Tongue (tissue), 1 donor: ENCODE measurements at regions not wholly inside any gene's neighbourhood (a gene's known extent, or its start where the extent isn't known, plus 50 kb on each side); places are given as distances from the start of the nearest gene placed in this dataset.
A peak's percentile ranks its signal among the peaks of the same experiment; 100 is the strongest.
"Not testable (repeated sequence)": the region's sequence is repeated elsewhere in the genome, so short reads cannot be mapped to it uniquely, and the experiment has no call there.

Source experiments
- DNase-seq: peaks from one replicate; pipeline ENCODE4 v3.0.0-alpha.2; 2015

- DNase-seq, result no peak
Observed at GRCh38 chr1:38667626-38668025, 191.9 kb downstream of the RRAGC start.

DNA sequence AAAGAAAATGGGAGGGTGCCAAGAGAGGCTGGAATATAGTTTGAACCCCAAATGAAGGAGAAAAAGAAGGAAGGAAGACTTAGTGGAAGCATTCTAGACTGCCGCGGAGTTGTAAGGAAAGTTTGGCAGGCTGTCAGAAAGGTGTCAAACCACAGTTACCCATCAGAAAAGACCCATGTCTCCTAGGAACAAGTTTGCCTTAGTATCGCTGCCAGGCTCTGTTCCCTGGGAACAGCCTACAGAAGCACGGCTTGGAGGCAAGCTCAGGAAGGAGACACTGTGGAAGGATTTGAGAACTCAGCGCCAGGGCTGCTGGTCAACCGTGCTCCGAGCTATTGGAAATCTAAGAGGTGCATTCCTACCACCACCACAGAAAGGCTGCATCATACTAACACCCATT, 197.4 kb downstream of the RRAGC start:
- DNase-seq, result no peak

- DNase-seq, result no peak
Observed at GRCh38 chr1:38658883-38659282, 200.7 kb downstream of the RRAGC start.

GRCh38 chr1:38657873-38658272, 201.7 kb downstream of the RRAGC start:
- DNase-seq, result no peak

GRCh38 chr1:38657207-38657840, 202.2 kb downstream of the RRAGC start:
- no peak for DNase-seq

- no peak for DNase-seq
Observed at GRCh38 chr1:38656726-38657125, 202.8 kb downstream of the RRAGC start.

DNA sequence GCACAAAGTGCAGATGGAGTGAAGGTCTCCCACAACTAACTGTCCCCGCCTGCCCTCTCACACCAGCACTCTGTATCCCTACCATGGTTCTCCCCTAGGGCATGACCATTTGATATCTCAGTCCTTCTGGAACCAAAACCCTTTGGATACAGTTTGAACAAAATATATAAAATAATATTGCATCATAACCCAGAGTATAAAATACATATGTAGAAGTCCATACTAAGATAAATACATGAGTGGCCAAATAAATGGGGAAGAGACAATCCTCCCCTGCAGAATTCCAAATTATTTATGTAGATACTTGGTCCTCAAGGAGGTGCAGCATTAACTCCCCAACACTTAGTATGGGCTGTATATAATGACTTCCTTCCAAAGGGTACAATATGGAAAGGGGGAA, 207.4 kb downstream of the RRAGC start:
- no peak for DNase-seq

DNA sequence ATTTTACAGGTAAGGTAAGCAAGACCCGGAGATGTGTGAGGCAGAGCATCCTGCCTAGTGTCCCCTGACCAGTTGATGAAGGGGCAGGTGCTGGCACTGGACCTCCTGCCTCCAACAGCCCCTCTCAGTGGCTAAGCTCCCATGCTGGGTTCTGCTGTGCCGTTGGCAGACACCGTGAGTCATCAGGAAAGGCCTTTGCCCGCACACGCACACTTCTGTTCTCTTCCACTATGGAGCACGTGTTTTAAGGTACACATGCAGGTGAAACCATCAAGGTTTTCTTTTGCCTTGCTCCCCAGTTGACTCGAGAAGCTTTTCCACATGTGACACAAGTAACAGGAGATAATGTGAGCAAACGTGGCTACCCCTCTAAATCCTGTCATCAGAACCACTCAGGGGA, 207.9 kb downstream of the RRAGC start:
- no peak for DNase-seq

DNA sequence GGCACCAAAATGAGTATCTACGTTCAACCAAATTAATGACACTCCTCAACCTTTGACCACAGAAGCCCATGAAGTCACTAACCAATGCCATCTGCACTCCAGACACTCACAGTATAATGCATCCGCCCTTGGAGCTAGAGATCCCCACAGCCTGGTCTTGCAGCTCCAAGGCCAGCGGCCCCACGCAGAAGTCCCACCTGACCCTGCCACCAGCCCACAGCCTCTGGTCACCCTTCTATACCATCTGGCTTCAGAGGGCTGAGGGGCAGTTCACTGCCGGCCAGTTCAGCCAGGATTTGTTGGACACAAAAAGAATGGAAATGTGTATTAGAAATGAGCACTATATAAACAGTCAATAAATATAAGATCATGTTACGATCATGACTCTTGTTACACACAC, 211.2 kb downstream of the RRAGC start:
- DNase-seq, result no peak

GRCh38 chr1:38647341-38647740, 212.2 kb downstream of the RRAGC start:
- DNase-seq, result not testable (repeated sequence)

- no peak for DNase-seq
Observed at GRCh38 chr1:38644092-38644491, 215.5 kb downstream of the RRAGC start.

- no peak for DNase-seq
Observed at GRCh38 chr1:38641661-38642060, 217.9 kb downstream of the RRAGC start.

DNA sequence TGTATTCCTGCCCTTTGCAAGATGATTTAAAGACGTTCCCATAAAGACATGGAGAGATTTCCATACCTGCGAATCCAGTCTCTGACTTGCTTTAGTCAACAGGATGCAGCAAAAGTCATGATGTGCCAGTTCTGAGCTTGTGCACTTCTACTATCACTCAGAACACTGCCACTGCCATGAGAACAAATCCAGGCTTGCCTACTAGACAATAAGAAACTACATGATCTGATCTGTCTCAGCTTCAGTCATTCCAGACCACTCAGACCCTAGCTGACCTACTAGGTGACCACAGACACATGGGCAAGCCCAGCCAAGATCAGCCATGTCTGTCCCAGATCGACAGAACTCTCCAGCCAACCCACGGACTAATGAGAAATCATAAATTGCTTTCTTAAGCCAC, 219.2 kb downstream of the RRAGC start:
- no peak for DNase-seq

DNA sequence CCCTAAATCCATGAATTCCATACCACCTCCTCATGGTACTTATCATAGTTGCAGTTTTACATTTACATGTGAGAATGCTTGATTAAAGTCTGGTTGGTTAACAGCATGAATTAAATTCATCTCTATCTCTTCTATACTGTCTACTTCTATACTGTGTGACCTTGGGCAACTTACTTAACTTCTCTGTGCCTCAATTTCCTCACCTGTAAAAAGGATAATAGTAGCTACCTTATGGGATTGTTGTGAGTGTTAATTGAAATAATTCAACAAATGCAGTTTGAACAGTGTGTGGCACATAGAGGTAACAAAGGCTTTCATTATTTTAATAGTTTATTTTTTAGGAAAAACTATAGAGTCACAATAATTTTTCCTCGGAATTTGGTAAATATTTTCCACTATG, 231.3 kb downstream of the RRAGC start:
- DNase-seq, result no peak

DNA sequence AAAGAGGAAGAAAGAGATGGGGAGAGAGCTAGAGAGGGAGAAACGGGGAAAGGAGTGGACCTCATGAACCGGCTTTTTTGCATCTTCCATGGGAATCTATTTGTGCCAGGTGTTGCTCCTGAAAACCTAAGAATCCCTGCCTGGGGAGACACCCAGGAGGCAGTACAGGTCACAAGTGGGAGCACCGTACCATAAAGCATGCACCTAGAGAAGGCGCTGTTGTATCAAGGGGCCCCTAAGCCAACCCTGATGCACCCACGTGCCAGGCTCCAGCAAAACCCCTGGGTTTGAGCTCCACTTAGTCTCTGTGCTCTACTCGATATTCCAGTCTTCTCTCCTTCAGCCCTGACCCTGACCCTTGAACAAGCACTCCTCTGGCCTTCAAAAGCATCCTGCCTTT, 233.6 kb downstream of the RRAGC start:
- no peak for DNase-seq

DNA sequence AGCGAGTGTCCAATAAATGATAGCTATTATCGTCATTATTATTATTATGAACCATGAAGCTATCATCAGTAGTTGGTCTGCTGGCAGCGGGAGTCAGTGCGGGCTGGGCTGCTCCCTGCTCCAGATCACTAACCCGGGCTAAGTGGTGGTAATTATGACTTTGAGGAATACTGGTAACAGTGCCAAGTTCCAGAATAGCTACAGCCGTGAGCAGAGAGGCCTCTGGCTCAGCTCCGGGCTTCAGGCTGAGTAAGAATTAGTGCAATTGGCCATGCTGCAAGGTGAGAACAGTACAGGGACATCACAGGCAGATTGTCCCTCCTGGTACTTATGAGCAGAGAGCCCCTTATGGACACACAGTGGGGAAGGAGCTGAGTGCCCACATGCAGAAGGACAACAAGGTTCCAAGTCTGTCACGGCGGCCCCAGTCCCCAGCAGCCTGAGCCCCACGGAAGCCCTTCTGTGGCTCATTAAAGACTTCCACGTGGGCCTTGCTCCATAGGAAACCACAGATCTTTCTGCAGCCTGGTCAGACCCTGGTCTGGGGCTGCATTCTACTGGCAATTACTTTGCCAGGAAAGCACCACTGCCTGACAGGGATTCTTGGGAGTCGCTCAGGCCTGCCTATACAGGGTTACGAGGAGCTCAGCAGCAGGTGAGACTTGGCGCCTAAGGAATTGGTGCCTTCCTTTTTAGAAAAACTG, 235.1 kb downstream of the RRAGC start:
- DNase-seq, result peak; percentile 80

DNA sequence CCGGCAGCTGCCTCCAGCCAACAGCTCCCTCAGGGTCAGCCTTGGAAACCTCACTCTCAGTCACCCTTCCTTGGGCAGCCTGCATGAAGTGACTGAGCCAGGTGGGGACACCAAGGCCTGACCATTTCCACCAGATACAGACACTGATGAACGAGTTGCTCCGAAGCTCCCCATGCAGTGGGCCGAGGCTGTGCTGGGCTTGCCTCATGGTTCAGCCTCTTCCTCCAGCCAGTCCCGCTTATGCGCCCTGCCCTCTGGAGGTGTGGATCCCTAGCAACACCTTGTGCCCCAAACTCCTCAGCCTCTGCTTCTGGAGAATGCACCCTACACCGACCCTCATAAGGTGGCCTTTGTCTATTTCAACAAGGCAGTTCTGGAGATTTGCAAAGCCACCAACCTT, 236.0 kb downstream of the RRAGC start:
- DNase-seq, result no peak

- no peak for DNase-seq
Observed at GRCh38 chr1:38622197-38622596, 237.4 kb downstream of the RRAGC start.

DNA sequence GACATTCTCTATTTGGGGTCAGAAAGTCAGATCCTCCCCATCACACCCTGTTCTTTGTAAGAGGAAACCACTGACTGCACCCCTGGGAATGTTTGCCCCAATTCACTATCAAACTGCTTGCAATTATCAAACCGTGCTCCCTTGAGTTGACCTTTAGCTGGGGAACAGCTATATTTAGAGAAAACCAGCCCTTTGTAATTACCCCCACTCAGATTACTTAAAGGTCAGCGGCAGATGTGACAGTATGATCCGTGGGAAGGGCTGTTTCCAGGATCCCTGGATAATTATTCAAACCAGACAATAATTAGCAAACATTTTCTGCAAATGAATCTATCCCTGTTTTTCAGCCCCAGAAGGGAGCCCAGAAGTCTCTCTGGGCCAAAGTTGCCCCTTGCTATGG, 242.7 kb downstream of the RRAGC start:
- DNase-seq, result no peak

DNA sequence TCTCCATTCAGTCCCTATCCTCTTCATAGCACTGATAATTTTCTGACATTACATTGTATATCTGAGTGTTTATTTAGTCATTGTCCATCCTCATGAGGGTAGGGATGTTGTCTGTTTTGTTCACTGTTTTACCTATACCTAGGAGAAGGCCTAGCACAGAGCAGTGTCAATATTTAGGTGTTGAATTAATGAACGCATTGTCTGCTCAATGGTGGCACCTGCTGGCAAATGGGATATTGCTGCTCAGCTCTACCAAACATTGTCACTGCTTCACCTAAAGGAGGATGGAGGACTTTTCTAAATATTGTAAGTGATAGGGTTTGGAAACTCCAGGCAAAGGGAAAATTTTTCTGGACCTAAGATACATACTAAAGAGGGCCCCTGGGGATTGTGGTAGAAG, 243.9 kb downstream of the RRAGC start:
- no peak for DNase-seq

DNA sequence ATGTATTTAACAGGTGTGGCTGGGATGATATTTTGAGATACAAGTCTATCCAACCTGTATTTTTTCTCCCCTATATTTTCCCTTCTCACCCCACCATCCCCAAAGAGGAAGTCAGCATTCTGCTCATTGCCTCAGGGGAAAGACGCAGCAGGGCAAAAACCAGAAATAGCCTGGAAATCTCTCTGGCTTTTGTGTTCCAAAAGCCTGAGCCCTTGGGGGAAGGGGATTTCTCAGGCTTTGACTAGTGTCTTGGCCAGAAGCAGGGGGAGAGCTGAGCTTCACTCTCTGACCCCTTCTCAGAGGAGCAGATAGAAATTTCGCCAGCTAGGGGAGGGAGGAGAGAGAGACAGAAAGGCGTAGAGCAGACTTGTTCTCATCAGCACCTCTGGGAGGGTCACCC, 244.7 kb downstream of the RRAGC start:
- DNase-seq, result no peak

DNA sequence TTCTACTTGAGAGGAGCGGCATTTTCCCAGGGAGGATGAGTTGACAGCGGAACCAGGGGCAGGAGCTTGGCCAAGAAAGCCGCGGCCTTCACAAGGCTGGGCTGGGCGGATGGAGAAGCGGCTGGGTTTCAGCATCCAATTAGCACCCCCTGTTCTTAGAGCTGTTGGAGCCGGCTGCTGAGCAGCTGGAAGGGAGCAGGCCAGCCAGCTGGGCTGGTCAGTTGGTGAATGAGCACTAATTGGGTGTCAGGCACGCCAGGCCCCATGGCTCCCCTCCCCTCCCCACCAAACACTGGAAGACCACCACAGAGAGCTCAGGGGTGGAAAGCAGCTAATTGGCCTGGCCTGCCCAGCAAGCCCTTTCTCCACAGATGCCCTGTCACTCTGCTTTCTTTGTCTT, 245.6 kb downstream of the RRAGC start:
- DNase-seq, result peak; percentile 89

GRCh38 chr1:38612951-38613350, 246.6 kb downstream of the RRAGC start:
- DNase-seq, result no peak

GRCh38 chr1:38611664-38612211, 247.8 kb downstream of the RRAGC start:
- DNase-seq, result no peak
